ENCODE measurements at regions not wholly inside any gene's neighbourhood (a gene's known extent, or its start where the extent isn't known, plus 50 kb on each side); places are given as distances from the start of the nearest gene placed in this dataset.

GRCh38 chrX:69319376-69319775, 154.1 kb upstream of the PJA1 start:
- no peak for ATAC-seq
- no peaks in the 10 kb centered on the region for H3K36me3 ChIP-seq
- H3K4me1 ChIP-seq, result no peaks in the 10 kb centered on the region
- no peaks in the 10 kb centered on the region for H3K9me3 ChIP-seq
- no peak for DNase-seq
- intact Hi-C loops (cut with DNase I), result no loop called here
- no peak overlapping the region for H3K4me3 ChIP-seq
- H3K27ac ChIP-seq, result no peak overlapping the region
- no peaks in the 10 kb centered on the region for H3K27me3 ChIP-seq (ENCODE audit: low read depth)
- no peak for TF ChIP-seq CTCF (IDR thresholded peaks at IDR 0.05)

- Histone ChIP-seq H3K27me3 (ENCODE audit: low read depth) (no peaks in the 10 kb centered on the region), H3K27ac (no peak overlapping the region), H3K4me3 (no peak overlapping the region), H3K9me3 (no peaks in the 10 kb centered on the region), H3K4me1 (no peaks in the 10 kb centered on the region), H3K36me3 (no peaks in the 10 kb centered on the region)
- DNase-seq (no peak), ATAC-seq (no peak)
- intact Hi-C loops (cut with DNase I), result no loop called here
- TF ChIP-seq CTCF (IDR thresholded peaks at IDR 0.05), result no peak
Measured at GRCh38 chrX:69318651-69319340, 153.5 kb upstream of the PJA1 start.

- H3K27me3 ChIP-seq (ENCODE audit: low read depth), result no peaks in the 10 kb centered on the region
- H3K9me3 ChIP-seq, result no peaks in the 10 kb centered on the region
Measured at GRCh38 chrX:69317721-69318120, 152.5 kb upstream of the PJA1 start.

GRCh38 chrX:69314436-69315348, 149.4 kb upstream of the PJA1 start:
- H3K27ac ChIP-seq, result no peak overlapping the region
- H3K36me3 ChIP-seq, result no peaks in the 10 kb centered on the region
- ATAC-seq (peak; percentile 35 to 56), DNase-seq (no peak)
- TF ChIP-seq CTCF (IDR thresholded peaks at IDR 0.05), result no peak
- H3K9me3 ChIP-seq, result no peaks in the 10 kb centered on the region
- no peak overlapping the region for H3K4me3 ChIP-seq
- intact Hi-C loops (cut with DNase I), result no loop called here
- no peaks in the 10 kb centered on the region for H3K4me1 ChIP-seq
- H3K27me3 ChIP-seq (ENCODE audit: low read depth), result no peaks in the 10 kb centered on the region

More at GRCh38 chrX:69317721-69318120, 152.5 kb upstream of the PJA1 start:
- intact Hi-C loops (cut with DNase I), result no loop called here
- no peak for ATAC-seq
- no peak for DNase-seq
- Histone ChIP-seq H3K4me1 (no peaks in the 10 kb centered on the region), H3K4me3 (no peak overlapping the region), H3K27ac (no peak overlapping the region), H3K36me3 (no peaks in the 10 kb centered on the region)
- no peak for TF ChIP-seq CTCF (IDR thresholded peaks at IDR 0.05)

GRCh38 chrX:69313617-69314290, 148.5 kb upstream of the PJA1 start:
- TF ChIP-seq CTCF (IDR thresholded peaks at IDR 0.05), result no peak
- no peak for DNase-seq
- intact Hi-C loops (cut with DNase I), result no loop called here

More at GRCh38 chrX:69313617-69314290, 148.5 kb upstream of the PJA1 start:
- H3K27me3 ChIP-seq (ENCODE audit: low read depth), result no peaks in the 10 kb centered on the region
- H3K4me1 ChIP-seq, result no peaks in the 10 kb centered on the region
- H3K9me3 ChIP-seq, result no peaks in the 10 kb centered on the region
- ATAC-seq, result no peak
- H3K27ac ChIP-seq, result no peak overlapping the region
- no peak overlapping the region for H3K4me3 ChIP-seq
- H3K36me3 ChIP-seq, result no peaks in the 10 kb centered on the region

Data from lower lobe of right lung (tissue), 2 donors.